Effector memory CD8-positive, alpha-beta T cell (primary cell): ENCODE measurements at regions not wholly inside any gene's neighbourhood (a gene's known extent, or its start where the extent isn't known, plus 50 kb on each side); places are given as distances from the start of the nearest gene placed in this dataset.
"Not testable (repeated sequence)": the region's sequence is repeated elsewhere in the genome, so short reads cannot be mapped to it uniquely, and the experiment has no call there.

Experiments used
- ATAC-seq: fragments of 150-1000 bp; cut with Tn5 transposase; replicated peaks from 2 replicates; pipeline ENCODE4 v1.10.0; 2021; ENCODE audit warnings: mild to moderate bottlenecking, moderate library complexity
- DNase-seq, 3 experiments: peaks; one replicate each; pipeline ENCODE4 v3.0.0; 2021
- H3K27ac Mint-ChIP-seq, 2 donors: one replicate each; pipeline ENCODE4 v1.8.0; 2022; ENCODE audit warnings: mild to moderate bottlenecking in 2 of 2, mixed read lengths in 2 of 2, moderate library complexity in 2 of 2
- H3K27me3 Mint-ChIP-seq, 2 donors: one replicate each; pipeline ENCODE4 v1.8.0; 2022; ENCODE audit warnings: mixed read lengths in 2 of 2
- H3K36me3 Mint-ChIP-seq: one replicate; pipeline ENCODE4 v1.8.0; 2022; ENCODE audit warnings: mild to moderate bottlenecking, moderate library complexity, mixed read lengths; ENCODE audit not compliant: insufficient read depth
- H3K4me1 Mint-ChIP-seq, 2 donors: one replicate each; pipeline ENCODE4 v1.8.0; 2022; ENCODE audit warnings: low read depth in 2 of 2, mixed read lengths in 2 of 2
- H3K4me3 Mint-ChIP-seq, 2 donors: one replicate each; pipeline ENCODE4 v1.8.0; 2022; ENCODE audit warnings: mild to moderate bottlenecking in 2 of 2, mixed read lengths in 2 of 2, moderate library complexity in 2 of 2
- H3K9me3 Mint-ChIP-seq, 2 donors: one replicate each; pipeline ENCODE4 v1.8.0; 2022; ENCODE audit warnings: mixed read lengths in 2 of 2

DNA sequence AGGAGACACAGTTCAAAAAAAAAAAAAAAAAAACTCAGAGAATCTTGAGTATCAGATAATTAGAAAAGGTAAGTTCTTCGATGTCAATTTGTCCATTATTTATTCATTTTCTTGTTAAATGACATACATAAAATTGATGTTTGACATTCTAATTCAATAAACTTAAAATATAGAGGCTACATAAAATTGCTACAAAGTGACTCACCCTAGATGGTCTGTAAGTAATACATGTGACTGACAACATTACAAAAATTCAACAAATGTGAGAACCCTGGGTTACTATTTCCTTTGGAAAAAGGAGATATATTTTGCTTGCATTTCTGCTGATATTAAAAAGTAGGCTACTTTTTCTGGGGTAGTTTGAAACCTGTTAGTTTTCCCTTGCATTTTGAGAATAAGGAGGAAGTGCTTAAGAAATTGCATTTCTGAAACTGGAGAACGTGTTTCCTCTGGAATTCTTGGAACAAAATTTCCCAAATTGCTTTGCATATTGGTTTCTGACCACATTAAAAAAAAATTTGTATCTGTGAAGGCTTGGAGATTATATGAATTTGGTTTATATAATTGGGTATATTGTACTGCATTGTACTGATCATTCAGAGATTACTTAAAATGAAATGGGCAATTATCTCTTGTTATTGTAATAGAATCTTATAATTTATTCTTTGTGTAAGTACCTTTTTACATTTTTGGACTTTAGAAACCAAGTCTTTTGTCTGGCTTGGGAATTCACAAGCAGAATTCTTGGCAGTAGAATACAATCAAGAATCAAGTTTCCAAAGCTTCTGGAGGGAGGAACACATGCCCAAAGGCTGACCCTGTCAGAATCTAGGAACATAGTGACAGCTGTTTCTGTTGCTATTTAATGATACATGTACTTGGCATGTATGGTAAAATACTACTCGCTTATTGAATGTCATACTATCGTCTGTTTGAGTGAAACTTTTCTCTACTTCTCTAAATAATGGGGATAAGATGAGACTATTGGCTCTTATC lies 106.1 kb downstream of the DSEL start:
- Mint-ChIP-seq H3K4me3 (no peak overlapping the region), H3K9me3 (no peaks in the 10 kb centered on the region), H3K4me1 (no peaks in the 10 kb centered on the region), H3K36me3 (no peaks in the 10 kb centered on the region), H3K27me3 (no peaks in the 10 kb centered on the region), H3K27ac (no peak overlapping the region)
- no peak for DNase-seq
- ATAC-seq: no peak

DNA sequence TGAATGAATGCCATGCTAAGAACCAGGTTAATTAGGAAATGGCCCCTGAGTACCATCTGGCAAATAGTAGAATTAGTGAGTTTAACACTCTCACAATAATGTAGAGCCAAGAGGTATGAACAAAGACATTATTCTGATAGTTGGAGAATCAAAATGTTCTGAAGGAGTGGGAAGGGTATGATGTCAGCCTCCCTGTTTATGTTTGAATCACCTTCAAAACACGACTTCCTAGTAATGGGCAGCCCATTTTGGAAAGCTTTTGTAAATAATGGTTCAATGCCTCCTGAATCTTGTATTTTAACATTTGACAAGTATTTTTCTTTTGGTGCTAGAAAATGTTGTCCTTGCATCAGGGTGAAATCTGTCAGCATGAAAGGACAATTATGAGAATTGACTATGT lies 108.3 kb downstream of the DSEL start:
- no peak overlapping the region for H3K4me3 Mint-ChIP-seq
- H3K27ac Mint-ChIP-seq: no peak overlapping the region
- no peaks in the 10 kb centered on the region for H3K9me3 Mint-ChIP-seq
- no peaks in the 10 kb centered on the region for H3K27me3 Mint-ChIP-seq
- peaks cover 0 to 2% of the 10 kb centered on the region in 2 donors for H3K4me1 Mint-ChIP-seq
- ATAC-seq: no peak
- no peak for DNase-seq
- H3K36me3 Mint-ChIP-seq: no peaks in the 10 kb centered on the region

DNA sequence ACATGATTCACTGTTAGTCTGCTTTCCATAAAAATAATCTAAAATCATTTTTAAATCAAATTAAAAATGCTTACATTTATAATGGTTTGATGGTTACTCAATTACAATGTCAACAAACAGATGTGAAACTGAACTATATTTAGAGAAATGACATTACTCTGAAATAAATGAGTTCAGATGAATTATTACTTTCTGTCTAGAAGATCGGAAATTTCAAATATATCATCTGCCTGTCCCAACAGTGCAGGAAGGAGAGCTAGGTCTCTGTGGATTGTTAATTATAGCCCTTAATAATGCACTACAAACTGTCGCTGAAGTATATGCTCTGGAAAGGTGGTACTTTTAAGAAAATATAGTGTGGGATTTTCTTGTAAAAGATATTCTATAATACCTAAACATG lies 109.8 kb downstream of the DSEL start:
- Mint-ChIP-seq H3K4me3 (no peak overlapping the region), H3K36me3 (no peaks in the 10 kb centered on the region), H3K4me1 (peaks cover 0 to 2% of the 10 kb centered on the region in 2 donors), H3K27ac (no peak overlapping the region), H3K9me3 (peaks cover 0 to 3% of the 10 kb centered on the region in 2 donors), H3K27me3 (no peaks in the 10 kb centered on the region)
- ATAC-seq (no peak), DNase-seq (no peak)

- H3K4me3 Mint-ChIP-seq: no peak overlapping the region
- DNase-seq (no peak), ATAC-seq (no peak)
Measured at GRCh38 chr18:67402543-67402942, 114.0 kb downstream of the DSEL start.

DNA sequence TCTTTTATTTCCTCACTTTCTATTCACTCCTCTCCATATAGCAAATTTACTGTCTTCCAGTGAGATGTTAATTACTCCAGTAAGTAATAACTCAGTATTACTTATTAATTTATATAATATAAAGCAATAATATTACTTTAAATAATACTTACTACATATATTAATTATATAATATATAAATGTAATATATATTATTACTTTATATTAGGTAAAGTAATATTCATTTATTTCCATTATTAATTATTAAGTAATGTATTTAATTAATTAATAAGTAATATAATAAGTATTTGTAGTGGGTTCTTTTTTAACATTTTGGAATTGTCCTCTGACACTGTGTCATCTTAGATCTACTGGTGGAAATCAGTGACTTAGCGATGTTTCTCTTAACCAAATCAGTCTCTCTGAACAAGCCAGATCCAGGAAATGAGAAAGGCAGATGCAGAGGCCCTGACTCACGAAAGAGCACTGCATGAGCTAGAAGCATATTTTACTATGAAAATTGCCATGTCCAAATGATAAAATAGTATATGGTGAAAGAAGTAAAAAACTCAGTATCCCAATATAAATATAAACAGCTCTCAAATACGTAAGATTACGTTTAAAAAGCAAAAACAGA lies 115.9 kb downstream of the DSEL start:
- Mint-ChIP-seq H3K36me3 (no peaks in the 10 kb centered on the region), H3K27me3 (no peaks in the 10 kb centered on the region)

More at GRCh38 chr18:67402543-67402942, 114.0 kb downstream of the DSEL start:
- Mint-ChIP-seq H3K27ac (no peak overlapping the region), H3K4me1 (peaks cover 0 to 2% of the 10 kb centered on the region in 2 donors), H3K36me3 (no peaks in the 10 kb centered on the region), H3K27me3 (no peaks in the 10 kb centered on the region), H3K9me3 (peaks cover 0 to 5% of the 10 kb centered on the region in 2 donors)

GRCh38 chr18:67386032-67386431 lies 130.5 kb downstream of the DSEL start:
- DNase-seq (no peak), ATAC-seq (no peak)
- Mint-ChIP-seq H3K9me3 (no peaks in the 10 kb centered on the region), H3K4me3 (no peak overlapping the region), H3K4me1 (peaks cover 0 to 4% of the 10 kb centered on the region in 2 donors), H3K27ac (no peak overlapping the region), H3K27me3 (no peaks in the 10 kb centered on the region), H3K36me3 (no peaks in the 10 kb centered on the region)

More for the DNA sequence above, 115.9 kb downstream of the DSEL start:
- Mint-ChIP-seq H3K4me1 (peaks cover 0 to 2% of the 10 kb centered on the region in 2 donors), H3K27ac (no peak overlapping the region), H3K4me3 (no peak overlapping the region), H3K9me3 (peaks cover 5 to 9% of the 10 kb centered on the region in 2 donors)
- DNase-seq (no peak), ATAC-seq (no peak)

GRCh38 chr18:67385455-67385854 lies 131.1 kb downstream of the DSEL start:
- peak; percentile 65 for ATAC-seq
- no peak for DNase-seq
- H3K27me3 Mint-ChIP-seq: no peaks in the 10 kb centered on the region

DNA sequence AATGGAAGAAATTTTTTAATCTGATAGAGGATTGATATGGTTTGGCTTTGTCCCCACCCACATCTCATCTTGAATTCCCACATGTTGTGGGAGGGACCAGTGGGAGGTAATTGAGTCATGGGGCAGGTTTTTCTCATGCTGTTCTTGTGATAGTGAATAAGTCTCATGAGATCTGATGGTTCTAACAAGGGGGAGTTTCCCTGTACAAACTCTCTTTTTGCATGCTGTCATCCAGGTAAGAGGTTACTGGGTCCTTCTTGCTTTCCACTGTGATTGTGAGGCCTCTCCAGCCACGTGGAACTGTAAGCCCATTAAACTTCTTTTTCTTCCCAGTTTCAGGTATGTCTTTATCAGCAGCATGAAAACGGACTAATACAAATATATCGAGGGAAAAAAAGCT lies 132.5 kb downstream of the DSEL start:
- not testable (repeated sequence) for H3K27ac Mint-ChIP-seq, ATAC-seq, H3K36me3 Mint-ChIP-seq, H3K4me3 Mint-ChIP-seq, H3K9me3 Mint-ChIP-seq, H3K27me3 Mint-ChIP-seq, DNase-seq, H3K4me1 Mint-ChIP-seq

More at GRCh38 chr18:67385455-67385854, 131.1 kb downstream of the DSEL start:
- H3K9me3 Mint-ChIP-seq: no peaks in the 10 kb centered on the region
- H3K36me3 Mint-ChIP-seq: no peaks in the 10 kb centered on the region
- peaks cover 0 to 4% of the 10 kb centered on the region in 2 donors for H3K4me1 Mint-ChIP-seq
- no peak overlapping the region for H3K4me3 Mint-ChIP-seq
- no peak overlapping the region for H3K27ac Mint-ChIP-seq

GRCh38 chr18:67381608-67382150 lies 134.8 kb downstream of the DSEL start:
- peaks cover 0 to 4% of the 10 kb centered on the region in 2 donors for H3K4me1 Mint-ChIP-seq
- H3K27ac Mint-ChIP-seq: no peak overlapping the region

GRCh38 chr18:67380867-67381266 lies 135.7 kb downstream of the DSEL start:
- Mint-ChIP-seq H3K27me3 (no peaks in the 10 kb centered on the region), H3K4me3 (no peak overlapping the region), H3K36me3 (no peaks in the 10 kb centered on the region), H3K27ac (no peak overlapping the region), H3K4me1 (peaks cover 0 to 4% of the 10 kb centered on the region in 2 donors), H3K9me3 (no peaks in the 10 kb centered on the region)
- no peak for ATAC-seq
- no peak for DNase-seq

More at GRCh38 chr18:67381608-67382150, 134.8 kb downstream of the DSEL start:
- H3K4me3 Mint-ChIP-seq: no peak overlapping the region
- H3K9me3 Mint-ChIP-seq: no peaks in the 10 kb centered on the region
- DNase-seq: no peak
- H3K36me3 Mint-ChIP-seq: no peaks in the 10 kb centered on the region
- ATAC-seq: no peak
- no peaks in the 10 kb centered on the region for H3K27me3 Mint-ChIP-seq

DNA sequence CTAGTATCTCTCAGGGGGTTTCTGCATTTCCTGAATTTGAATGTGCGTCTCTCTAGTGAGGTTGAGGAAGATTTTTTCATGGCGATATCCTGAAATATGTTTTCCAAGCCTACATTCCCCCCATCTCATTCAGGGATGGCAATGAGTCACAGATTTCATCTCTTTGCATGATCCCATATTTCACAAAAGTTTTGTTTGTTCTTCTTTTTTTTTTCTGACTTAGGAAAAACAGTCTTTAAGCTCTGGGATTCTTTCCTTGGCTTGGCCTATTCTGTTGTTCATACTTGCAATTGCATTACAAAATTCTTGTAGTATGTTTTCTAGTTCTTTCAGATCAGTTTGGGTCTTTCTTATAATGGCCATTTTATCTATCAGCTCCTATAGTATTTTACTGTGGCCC lies 136.5 kb downstream of the DSEL start:
- no peak overlapping the region for H3K4me3 Mint-ChIP-seq
- H3K4me1 Mint-ChIP-seq: no peaks in the 10 kb centered on the region
- ATAC-seq: no peak

DNA sequence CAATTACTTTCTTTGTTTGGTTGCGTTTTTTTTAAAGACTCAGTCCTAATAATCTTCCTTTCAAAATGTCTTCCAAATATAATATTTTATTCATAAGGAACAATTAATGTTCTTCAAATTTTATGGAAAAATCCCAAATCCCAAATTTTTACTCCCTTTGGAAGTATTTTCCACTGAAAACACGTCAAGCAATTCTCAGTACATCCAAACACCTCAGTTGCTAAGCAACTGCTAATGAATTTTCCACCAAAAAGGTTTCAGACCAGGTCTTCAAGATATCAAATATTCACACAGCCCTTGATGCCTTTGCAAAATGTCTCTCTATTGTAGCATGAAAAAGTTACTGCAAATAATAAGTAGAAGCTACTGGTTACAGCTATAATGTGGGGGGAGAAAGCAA lies 140.1 kb downstream of the DSEL start:
- Mint-ChIP-seq H3K27me3 (no peaks in the 10 kb centered on the region), H3K4me1 (no peaks in the 10 kb centered on the region), H3K27ac (no peak overlapping the region), H3K9me3 (peaks cover 0 to 2% of the 10 kb centered on the region in 2 donors), H3K36me3 (no peaks in the 10 kb centered on the region), H3K4me3 (no peak overlapping the region)
- no peak for ATAC-seq
- DNase-seq: no peak

More for the DNA sequence above, 136.5 kb downstream of the DSEL start:
- Mint-ChIP-seq H3K27ac (no peak overlapping the region), H3K27me3 (no peaks in the 10 kb centered on the region), H3K9me3 (peaks cover 0 to under 1% of the 10 kb centered on the region in 2 donors), H3K36me3 (no peaks in the 10 kb centered on the region)
- DNase-seq: no peak

DNA sequence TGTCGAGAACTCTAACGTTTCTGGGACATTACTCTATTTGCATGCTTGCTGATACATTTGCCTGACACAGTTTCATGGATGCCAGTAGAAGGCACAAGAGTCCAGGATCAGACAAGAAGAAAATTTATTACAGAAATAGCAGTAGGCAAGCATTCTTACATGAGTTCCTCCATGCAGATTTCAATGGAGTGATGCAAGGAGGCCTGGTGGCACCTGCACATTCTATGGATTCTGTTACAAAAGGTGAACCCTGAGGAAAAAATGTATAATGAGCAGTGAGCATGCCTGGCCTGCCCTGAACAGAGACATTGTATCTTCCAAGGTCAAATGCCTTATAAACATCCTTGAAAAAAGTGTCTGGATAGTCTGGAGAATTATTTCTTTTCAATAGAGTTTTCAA lies 142.9 kb downstream of the DSEL start:
- DNase-seq (no peak), ATAC-seq (no peak)
- peaks cover 0 to 2% of the 10 kb centered on the region in 2 donors for H3K9me3 Mint-ChIP-seq
- H3K4me3 Mint-ChIP-seq: no peak overlapping the region
- H3K27me3 Mint-ChIP-seq: no peaks in the 10 kb centered on the region
- no peaks in the 10 kb centered on the region for H3K4me1 Mint-ChIP-seq
- H3K36me3 Mint-ChIP-seq: no peaks in the 10 kb centered on the region
- H3K27ac Mint-ChIP-seq: no peak overlapping the region
